Neural cell (in vitro differentiated cells): ENCODE measurements at regions not wholly inside any gene's neighbourhood (a gene's known extent, or its start where the extent isn't known, plus 50 kb on each side); places are given as distances from the start of the nearest gene placed in this dataset.

Experiments
- H2AFZ ChIP-seq: fragments of 200-600, 300-800 bp; sonication (generic), shearing (Covaris generic); 2 replicates; pipeline ENCODE4 v1.6.0; 2014; ENCODE audit warnings: low read depth, mild to moderate bottlenecking, antibody characterized with exemption, low read length, moderate library complexity
- H3F3A ChIP-seq: fragments of 200-600 bp; shearing (Covaris generic); 2 replicates; pipeline ENCODE4 v1.6.1; 2016; ENCODE audit warnings: mild to moderate bottlenecking, moderate library complexity, mixed read lengths, antibody characterized with exemption, low read length; ENCODE audit not compliant: insufficient read depth, poor library complexity, severe bottlenecking
- H3K27ac ChIP-seq: fragments of 200-600, 300-800 bp; sonication (generic), shearing (Covaris generic); 2 replicates; pipeline ENCODE4 v1.5.1; 2014; ENCODE audit warnings: mild to moderate bottlenecking, low read length, moderate library complexity
- H3K27me3 ChIP-seq: fragments of 300-800, 200-600 bp; sonication (generic), shearing (Covaris generic); 2 replicates; pipeline ENCODE4 v1.6.0; 2014; ENCODE audit warnings: mild to moderate bottlenecking, low read depth, low read length, moderate library complexity; ENCODE audit not compliant: insufficient read depth
- H3K36me3 ChIP-seq: fragments of 300-800, 200-600 bp; sonication (generic), shearing (Covaris generic); 2 replicates; pipeline ENCODE4 v1.5.1; 2014; ENCODE audit warnings: mild to moderate bottlenecking, antibody characterized with exemption, low read length, moderate library complexity; ENCODE audit not compliant: insufficient read depth
- H3K4me2 ChIP-seq: fragments of 300-800, 200-600 bp; sonication (generic), shearing (Covaris generic); 2 replicates; pipeline ENCODE4 v1.6.0; 2014; ENCODE audit warnings: mild to moderate bottlenecking, low read length
- H3K4me3 ChIP-seq: fragments of 300-800, 200-600 bp; sonication (generic), shearing (Covaris generic); 2 replicates; pipeline ENCODE4 v1.5.1; 2014; ENCODE audit warnings: mild to moderate bottlenecking, low read length, moderate library complexity
- H3K79me2 ChIP-seq: fragments of 200-600 bp; shearing (Covaris generic); replicated peaks from 2 replicates; pipeline ENCODE4 v1.6.0; 2014; ENCODE audit warnings: mild to moderate bottlenecking, low read length, moderate library complexity; ENCODE audit not compliant: insufficient read depth
- H3K9ac ChIP-seq: fragments of 300-800, 200-600 bp; sonication (generic), shearing (Covaris generic); 2 replicates; pipeline ENCODE4 v1.6.1; 2016; ENCODE audit warnings: mild to moderate bottlenecking, low read length, mixed read lengths
- H3K9me2 ChIP-seq: fragments of 200-600 bp; shearing (Covaris generic); 2 replicates; pipeline ENCODE4 v1.6.1; 2016; ENCODE audit warnings: mild to moderate bottlenecking, low read length, mixed read lengths; ENCODE audit not compliant: insufficient read depth
- H3K9me3 ChIP-seq: fragments of 200-600, 300-800 bp; sonication (generic), shearing (Covaris generic); 2 replicates; pipeline ENCODE4 v1.6.1; 2016; ENCODE audit warnings: mild to moderate bottlenecking, mixed run types, low read length, moderate library complexity, mixed read lengths
- H4K20me1 ChIP-seq: fragments of 200-600 bp; shearing (Covaris generic); 2 replicates; pipeline ENCODE4 v1.6.1; 2016; ENCODE audit warnings: mild to moderate bottlenecking, mixed run types; ENCODE audit not compliant: insufficient read depth
- CTCF ChIP-seq: fragments of 450-650 bp; IDR thresholded peaks from 2 replicates; pipeline ENCODE4 v1.5.1; 2014; ENCODE audit warnings: antibody characterized with exemption, mild to moderate bottlenecking, moderate library complexity; ENCODE audit not compliant: poor library complexity, severe bottlenecking
- EP300 ChIP-seq: fragments of 450-650 bp; conservative IDR thresholded peaks from 2 replicates; pipeline ENCODE4 v1.6.1; 2014; ENCODE audit warnings: antibody characterized with exemption, mild to moderate bottlenecking, moderate library complexity; ENCODE audit not compliant: poor library complexity, severe bottlenecking
- EZH2 ChIP-seq: fragments of 200-600, 300-800 bp; shearing (Covaris generic), sonication (generic); IDR thresholded peaks from 2 replicates; pipeline ENCODE4 v1.6.1; 2014; ENCODE audit warnings: antibody characterized with exemption, low read length, borderline replicate concordance, mild to moderate bottlenecking; ENCODE audit not compliant: insufficient read depth, poor library complexity, severe bottlenecking
- MXI1 ChIP-seq: fragments of 450-650 bp; conservative IDR thresholded peaks from 2 replicates; pipeline ENCODE4 v1.6.1; 2014; ENCODE audit warnings: antibody characterized with exemption, mild to moderate bottlenecking; ENCODE audit not compliant: poor library complexity, severe bottlenecking
- POLR2AphosphoS5 ChIP-seq: IDR thresholded peaks from 2 replicates; pipeline ENCODE4 v1.6.1; 2012
- RAD21 ChIP-seq: fragments of 450-650 bp; conservative IDR thresholded peaks from 2 replicates; pipeline ENCODE4 v1.6.1; 2014; ENCODE audit warnings: antibody characterized with exemption, mild to moderate bottlenecking, moderate library complexity
- REST ChIP-seq: IDR thresholded peaks from 2 replicates; pipeline ENCODE4 v1.6.1; 2012; ENCODE audit warnings: borderline replicate concordance
- SMC3 ChIP-seq: fragments of 450-650 bp; conservative IDR thresholded peaks from 2 replicates; pipeline ENCODE4 v1.6.1; 2014; ENCODE audit warnings: antibody characterized with exemption, mild to moderate bottlenecking, moderate library complexity; ENCODE audit not compliant: poor library complexity
- TAF1 ChIP-seq: IDR thresholded peaks from 2 replicates; pipeline ENCODE4 v1.6.1; 2012; ENCODE audit warnings: low read depth

GRCh38 chr12:103013741-103014300 is 56.3 kb downstream of the ASCL1 start:
- no peaks in the 10 kb centered on the region for H3K9me3 ChIP-seq
- H3K9ac ChIP-seq, result no peak overlapping the region
- no peaks in the 10 kb centered on the region for H3K79me2 ChIP-seq
- TF ChIP-seq RAD21 (no peak), REST (no peak), TAF1 (no peak), MXI1 (no peak), EP300 (no peak), EZH2 (no peak), CTCF (no peak), POLR2AphosphoS5 (no peak), SMC3 (no peak)
- H3K36me3 ChIP-seq, result no peaks in the 10 kb centered on the region
- no peaks in the 10 kb centered on the region for H4K20me1 ChIP-seq
- no peak overlapping the region for H2AFZ ChIP-seq
- no peak overlapping the region for H3K27ac ChIP-seq
- no peaks in the 10 kb centered on the region for H3K9me2 ChIP-seq
- no peaks in the 10 kb centered on the region for H3F3A ChIP-seq
- H3K27me3 ChIP-seq, result no peaks in the 10 kb centered on the region
- H3K4me2 ChIP-seq, result peak overlapping the region; percentile 6
- H3K4me3 ChIP-seq, result no peak overlapping the region

- no peaks in the 10 kb centered on the region for H4K20me1 ChIP-seq
- no peak overlapping the region for H3K4me3 ChIP-seq
- TF ChIP-seq POLR2AphosphoS5 (no peak), TAF1 (no peak), REST (no peak), MXI1 (no peak), RAD21 (no peak), SMC3 (no peak), EP300 (no peak), CTCF (no peak), EZH2 (no peak)
- no peaks in the 10 kb centered on the region for H3K79me2 ChIP-seq
- no peak overlapping the region for H2AFZ ChIP-seq
- no peaks in the 10 kb centered on the region for H3K27me3 ChIP-seq
- no peaks in the 10 kb centered on the region for H3K9me3 ChIP-seq
- no peaks in the 10 kb centered on the region for H3K36me3 ChIP-seq
- H3F3A ChIP-seq, result no peaks in the 10 kb centered on the region
- no peaks in the 10 kb centered on the region for H3K9me2 ChIP-seq
- H3K9ac ChIP-seq, result no peak overlapping the region
- H3K4me2 ChIP-seq, result no peak overlapping the region
- no peak overlapping the region for H3K27ac ChIP-seq
Observed at GRCh38 chr12:103016381-103016780, 58.9 kb downstream of the ASCL1 start.
